Activated gamma-delta T cell (primary cell): ENCODE measurements at regions not wholly inside any gene's neighbourhood (a gene's known extent, or its start where the extent isn't known, plus 50 kb on each side); places are given as distances from the start of the nearest gene placed in this dataset.

Experiments
- DNase-seq: peaks from one replicate; lab custom pipeline; 2025; lab: John Stamatoyannopoulos, UW

DNA sequence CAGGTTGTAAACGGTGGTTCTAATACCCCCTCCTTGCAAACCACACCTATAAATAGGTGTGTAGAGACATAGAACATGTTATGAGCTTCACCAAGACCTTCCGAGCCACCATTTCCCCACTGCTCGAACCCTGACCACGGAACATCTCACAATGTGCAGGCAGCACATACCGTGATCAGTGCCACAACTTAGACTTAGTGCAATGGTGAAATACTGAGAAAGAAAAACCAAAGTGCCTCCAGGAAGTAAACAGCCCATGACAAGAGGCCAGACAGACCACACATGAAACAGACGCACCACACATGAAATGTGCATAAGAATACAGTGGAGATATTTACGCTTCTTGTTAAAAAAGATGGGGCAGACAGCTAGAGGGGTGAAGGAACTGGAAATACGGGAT, 166.9 kb upstream of the CCND2 start:
- no peak for DNase-seq

DNA sequence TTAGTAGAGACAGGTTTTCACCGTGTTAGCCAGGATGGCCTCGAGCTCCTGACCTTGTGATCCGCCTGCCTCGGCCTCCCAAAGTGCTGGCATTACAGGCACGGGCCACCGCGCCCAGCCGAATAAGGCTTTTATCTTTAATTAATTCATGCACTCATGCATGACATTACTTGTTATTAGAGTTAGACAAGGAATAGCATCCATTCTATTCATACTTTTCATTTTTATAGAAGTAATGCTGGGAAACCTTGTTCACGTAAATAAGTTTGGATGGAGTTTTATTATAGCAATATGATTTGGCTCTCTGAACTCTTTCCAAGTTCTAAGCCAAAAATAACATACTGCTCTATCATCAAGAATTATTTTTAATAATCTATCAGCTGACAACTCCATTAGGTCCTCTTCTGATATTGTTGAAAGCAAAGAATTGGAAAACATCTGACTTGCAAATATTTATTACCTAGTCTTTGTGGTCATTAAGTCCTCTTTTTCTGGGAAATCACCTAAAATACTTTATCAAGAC, 168.8 kb upstream of the CCND2 start:
- DNase-seq = no peak

GRCh38 chr12:4099276-4099675, 174.3 kb upstream of the CCND2 start:
- no peak for DNase-seq

DNA sequence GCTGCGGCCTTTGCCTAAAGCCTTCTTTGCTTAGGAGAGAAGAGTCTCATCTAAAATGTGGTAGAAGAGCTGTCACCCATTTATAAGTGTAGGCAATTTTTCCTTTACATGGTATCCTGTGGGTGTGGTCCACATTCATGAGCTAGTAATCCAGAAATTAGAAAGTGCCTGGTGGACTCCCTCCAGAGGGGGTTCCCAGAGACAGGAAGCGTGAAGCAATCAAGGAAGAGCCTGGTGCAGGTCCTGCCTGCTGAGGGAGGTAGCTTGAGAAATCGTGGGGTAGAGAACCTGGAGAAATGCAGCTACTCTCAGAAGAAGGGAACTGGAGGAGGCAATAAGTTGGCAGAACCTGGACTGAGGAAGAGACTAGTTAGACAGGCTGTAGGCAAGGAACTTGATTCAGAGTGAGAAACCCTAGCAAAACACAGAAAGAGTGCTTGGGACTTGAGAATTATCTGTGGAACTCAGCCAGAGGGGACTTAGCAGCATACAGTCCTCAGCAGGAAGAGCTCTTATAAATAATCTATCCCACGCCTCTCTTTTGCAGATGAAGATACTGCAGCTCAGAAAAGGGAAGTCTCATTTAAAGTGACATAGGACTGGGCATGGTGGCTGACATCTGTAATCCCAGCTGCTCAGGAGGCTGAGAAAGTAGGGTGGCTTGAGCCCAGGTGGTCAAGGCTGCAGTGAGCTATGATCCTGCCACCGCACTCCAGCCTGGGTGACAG, 182.4 kb upstream of the CCND2 start:
- DNase-seq = no peak

GRCh38 chr12:4089956-4090355, 183.6 kb upstream of the CCND2 start:
- no peak for DNase-seq

- DNase-seq = no peak
Measured at GRCh38 chr12:4089121-4089606, 184.4 kb upstream of the CCND2 start.

DNA sequence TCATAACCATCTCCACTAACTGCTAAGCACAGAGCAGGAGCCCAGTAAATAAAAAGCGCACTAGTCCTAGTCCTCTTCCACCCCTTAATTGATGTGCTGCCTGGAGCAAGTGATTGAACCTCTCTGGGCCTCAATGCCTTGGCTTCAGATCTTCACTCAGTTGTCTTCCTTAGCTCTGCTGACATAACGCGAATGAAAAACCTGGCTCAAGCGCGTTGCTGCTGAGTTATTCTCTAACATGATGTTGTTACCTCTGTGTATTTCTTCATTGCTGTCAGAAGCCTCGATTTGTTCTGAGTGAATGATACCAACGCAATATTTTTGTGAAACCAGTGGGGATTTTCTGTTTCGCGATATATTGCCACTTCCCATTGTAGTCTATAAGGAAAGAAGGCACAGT, 185.1 kb upstream of the CCND2 start:
- no peak for DNase-seq

DNA sequence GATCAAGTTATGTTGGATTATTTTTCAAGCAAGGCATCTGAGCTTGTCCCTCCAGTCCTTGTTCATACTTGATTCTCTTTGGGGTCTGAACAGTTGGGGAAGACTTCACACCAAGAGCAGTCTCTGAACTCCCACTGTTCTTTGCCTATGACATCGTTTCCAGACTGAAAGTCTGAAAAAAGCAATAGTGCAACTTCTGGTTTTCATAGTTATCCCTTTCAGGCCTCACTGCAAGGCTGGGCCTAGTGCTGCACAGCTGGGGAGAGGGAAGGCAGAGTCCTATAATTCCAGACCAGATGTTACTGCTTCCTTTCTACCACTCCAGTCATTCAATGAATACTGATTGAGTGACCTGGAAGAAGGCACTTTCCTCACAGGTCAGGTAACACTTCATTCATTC, 187.1 kb upstream of the CCND2 start:
- no peak for DNase-seq

GRCh38 chr12:4084573-4084972, 189.0 kb upstream of the CCND2 start:
- no peak for DNase-seq

- DNase-seq = no peak
Measured at GRCh38 chr12:4082809-4083403, 190.7 kb upstream of the CCND2 start.

DNA sequence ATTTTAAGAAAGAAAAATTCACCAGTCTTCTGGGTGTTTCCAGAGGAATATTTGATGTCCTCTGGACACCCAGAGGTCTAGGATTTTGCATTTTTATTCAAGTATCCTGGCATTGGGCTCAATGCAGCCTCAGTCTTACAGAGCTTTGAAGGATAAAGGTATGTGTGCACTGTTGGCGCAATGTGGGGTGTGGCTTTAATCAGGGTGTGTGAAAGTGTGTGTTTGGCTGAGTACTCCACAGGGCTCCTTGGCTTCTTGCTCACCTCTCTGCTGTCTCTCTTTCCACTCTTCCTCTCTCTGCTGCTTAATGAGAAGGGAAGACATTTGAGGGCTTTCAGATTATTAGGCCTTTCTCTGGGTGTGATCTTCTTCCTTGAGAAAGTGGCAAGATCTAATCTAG, 193.3 kb upstream of the CCND2 start:
- DNase-seq = no peak

- no peak for DNase-seq
Measured at GRCh38 chr12:4074129-4074528, 199.4 kb upstream of the CCND2 start.

GRCh38 chr12:4069670-4070010, 196.4 kb upstream of the PARP11 start:
- DNase-seq = no peak

GRCh38 chr12:4068981-4069669, 195.9 kb upstream of the PARP11 start:
- DNase-seq = no peak

- DNase-seq = no peak
Measured at GRCh38 chr12:4064008-4064407, 190.8 kb upstream of the PARP11 start.

GRCh38 chr12:4059898-4060568, 186.8 kb upstream of the PARP11 start:
- no peak for DNase-seq

DNA sequence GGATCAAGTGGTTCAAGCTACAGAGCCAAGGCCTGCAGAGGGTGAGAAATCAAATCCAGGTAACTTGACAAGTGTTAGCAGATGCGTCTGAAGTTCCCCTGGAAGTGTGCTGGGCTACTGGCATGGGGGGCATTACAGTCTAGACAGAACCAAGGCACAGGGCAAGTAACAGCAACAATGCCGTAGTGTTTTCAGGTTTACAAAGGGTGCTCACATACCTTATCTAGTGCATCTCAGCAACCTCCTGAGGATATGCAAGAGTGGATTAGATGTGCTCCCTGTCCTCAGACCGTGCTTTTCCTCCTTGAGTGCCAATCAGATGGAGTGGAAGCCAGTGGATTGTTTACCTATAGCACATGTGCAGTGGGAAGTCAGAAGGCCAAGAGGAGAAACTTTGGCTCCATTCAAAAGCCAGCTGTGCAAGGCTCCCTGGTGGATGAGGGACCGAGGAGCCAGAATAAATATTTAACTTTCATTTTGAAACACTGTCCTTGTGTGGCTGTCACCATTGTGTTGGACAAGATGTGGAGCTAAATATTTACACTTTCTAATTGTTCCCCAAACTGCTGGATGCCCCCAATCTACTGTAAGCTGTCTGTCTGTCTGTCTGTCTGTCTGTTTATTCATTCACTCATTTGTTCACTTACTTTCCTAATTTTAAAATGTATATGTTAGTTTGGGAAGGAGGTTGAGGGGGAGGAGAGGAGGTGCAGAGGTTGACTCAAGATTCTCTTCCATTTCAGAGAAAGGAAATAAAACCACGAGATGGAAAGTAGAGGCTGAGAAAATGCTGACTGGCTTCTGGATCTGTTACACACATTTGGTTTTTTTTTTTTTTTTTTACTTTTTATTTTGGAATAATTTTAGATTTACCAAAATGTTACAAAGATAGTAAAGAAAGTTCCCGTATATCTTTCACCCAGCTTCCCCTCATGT, 184.0 kb upstream of the PARP11 start:
- no peak for DNase-seq

- DNase-seq = no peak
Measured at GRCh38 chr12:4054630-4055029, 181.4 kb upstream of the PARP11 start.

GRCh38 chr12:4052691-4053090, 179.5 kb upstream of the PARP11 start:
- DNase-seq = no peak

- DNase-seq = no peak
Measured at GRCh38 chr12:4051596-4051995, 178.4 kb upstream of the PARP11 start.

GRCh38 chr12:4050340-4050739, 177.1 kb upstream of the PARP11 start:
- DNase-seq = no peak
